Mucosa of gallbladder (tissue), 1 donor: ENCODE measurements at regions not wholly inside any gene's neighbourhood (a gene's known extent, or its start where the extent isn't known, plus 50 kb on each side); places are given as distances from the start of the nearest gene placed in this dataset.
"Not testable (repeated sequence)": the region's sequence is repeated elsewhere in the genome, so short reads cannot be mapped to it uniquely, and the experiment has no call there.

ENCODE experiments used
- DNase-seq: peaks from one replicate; pipeline ENCODE4 v3.0.0-alpha.2; 2020; ENCODE audit warnings: low spot score
- donor health status: DM: no; HTN: no; CAD: no.

GRCh38 chr15:30030345-30030744 is 52.4 kb upstream of the GOLGA8J start:
- DNase-seq = no peak

- DNase-seq = no peak
These were observed 58.9 kb upstream of the GOLGA8J start for GRCh38 chr15:30023798-30024295.

GRCh38 chr15:30010746-30011145 is 72.0 kb upstream of the GOLGA8J start:
- no peak for DNase-seq

GRCh38 chr15:30008156-30008555 is 74.6 kb upstream of the GOLGA8J start:
- no peak for DNase-seq

- no peak for DNase-seq
These were observed 81.2 kb upstream of the GOLGA8J start for GRCh38 chr15:30001602-30002001.

- DNase-seq = no peak
These were observed 84.7 kb upstream of the GOLGA8J start for GRCh38 chr15:29998033-29998432.

GRCh38 chr15:29997499-29997898 is 85.3 kb upstream of the GOLGA8J start:
- no peak for DNase-seq

- no peak for DNase-seq
These were observed 88.5 kb upstream of the GOLGA8J start for GRCh38 chr15:29994284-29994683.

GRCh38 chr15:29990954-29991353 is 91.8 kb upstream of the GOLGA8J start:
- DNase-seq = no peak

- no peak for DNase-seq
These were observed 92.7 kb upstream of the GOLGA8J start for GRCh38 chr15:29990035-29990434.

- DNase-seq = no peak
These were observed 94.1 kb upstream of the GOLGA8J start for GRCh38 chr15:29988701-29989100.

GRCh38 chr15:29986946-29987345 is 95.8 kb upstream of the GOLGA8J start:
- no peak for DNase-seq

- no peak for DNase-seq
These were observed 104.1 kb upstream of the GOLGA8J start for GRCh38 chr15:29978411-29979382.

- DNase-seq = not testable (repeated sequence)
These were observed 108.7 kb upstream of the GOLGA8J start for GRCh38 chr15:29974056-29974455.

GRCh38 chr15:29972051-29972450 is 110.7 kb upstream of the GOLGA8J start:
- DNase-seq = no peak

- no peak for DNase-seq
These were observed 112.4 kb upstream of the GOLGA8J start for GRCh38 chr15:29970402-29970695.

GRCh38 chr15:29969562-29970401 is 113.0 kb upstream of the GOLGA8J start:
- DNase-seq = no peak

GRCh38 chr15:29968895-29969561 is 113.7 kb upstream of the GOLGA8J start:
- DNase-seq = no peak

GRCh38 chr15:29968099-29968894 is 114.5 kb upstream of the GOLGA8J start:
- no peak for DNase-seq

- DNase-seq = no peak
These were observed 120.3 kb upstream of the GOLGA8J start for GRCh38 chr15:29962407-29962806.
